RPMI7951 (cell line): ENCODE measurements at regions not wholly inside any gene's neighbourhood (a gene's known extent, or its start where the extent isn't known, plus 50 kb on each side); places are given as distances from the start of the nearest gene placed in this dataset.
"Not testable (repeated sequence)": the region's sequence is repeated elsewhere in the genome, so short reads cannot be mapped to it uniquely, and the experiment has no call there.

ENCODE experiments used
- DNase-seq: peaks from one replicate; pipeline ENCODE4 v3.0.0-alpha.2; 2012; ENCODE audit warnings: low read depth

GRCh38 chr6:86731631-86732030 is 205.7 kb upstream of the HTR1E start:
- not testable (repeated sequence) for DNase-seq

GRCh38 chr6:86730772-86731171 is 206.6 kb upstream of the HTR1E start:
- not testable (repeated sequence) for DNase-seq

GRCh38 chr6:86730216-86730615 is 207.1 kb upstream of the HTR1E start:
- DNase-seq, result no peak

GRCh38 chr6:86728976-86729375 is 208.4 kb upstream of the HTR1E start:
- no peak for DNase-seq

- DNase-seq, result no peak
Measured at GRCh38 chr6:86724695-86725094, 212.6 kb upstream of the HTR1E start.

GRCh38 chr6:86723729-86724128 is 213.6 kb upstream of the HTR1E start:
- no peak for DNase-seq

- DNase-seq, result no peak
Measured at GRCh38 chr6:86723151-86723550, 214.2 kb upstream of the HTR1E start.

GRCh38 chr6:86722131-86722530 is 215.2 kb upstream of the HTR1E start:
- no peak for DNase-seq

- no peak for DNase-seq
Measured at GRCh38 chr6:86715676-86716075, 221.7 kb upstream of the HTR1E start.

- DNase-seq, result no peak
Measured at GRCh38 chr6:86712039-86712438, 225.3 kb upstream of the HTR1E start.

GRCh38 chr6:86707545-86708120 is 229.7 kb upstream of the HTR1E start:
- no peak for DNase-seq

- no peak for DNase-seq
Measured at GRCh38 chr6:86706449-86706848, 230.9 kb upstream of the HTR1E start.

- not testable (repeated sequence) for DNase-seq
Measured at GRCh38 chr6:86701228-86701627, 236.1 kb upstream of the HTR1E start.

- DNase-seq, result no peak
Measured at GRCh38 chr6:86686496-86686895, 250.8 kb upstream of the HTR1E start.

GRCh38 chr6:86685230-86685797 is 252.0 kb upstream of the HTR1E start:
- DNase-seq, result no peak

GRCh38 chr6:86683132-86683908 is 254.0 kb upstream of the HTR1E start:
- no peak for DNase-seq

- no peak for DNase-seq
Measured at GRCh38 chr6:86682297-86682696, 255.0 kb upstream of the HTR1E start.

GRCh38 chr6:86681140-86681539 is 256.2 kb upstream of the HTR1E start:
- DNase-seq, result not testable (repeated sequence)

- DNase-seq, result not testable (repeated sequence)
Measured at GRCh38 chr6:86672125-86672524, 265.2 kb upstream of the HTR1E start.

- no peak for DNase-seq
Measured at GRCh38 chr6:86657192-86657591, 280.1 kb upstream of the HTR1E start.

GRCh38 chr6:86629123-86629522 is 308.2 kb upstream of the HTR1E start:
- DNase-seq, result no peak

- DNase-seq, result no peak
Measured at GRCh38 chr6:86619428-86619827, 317.9 kb upstream of the HTR1E start.

GRCh38 chr6:86615299-86615698 is 322.0 kb upstream of the HTR1E start:
- DNase-seq, result no peak
